AG08396 (cell line): ENCODE measurements at regions not wholly inside any gene's neighbourhood (a gene's known extent, or its start where the extent isn't known, plus 50 kb on each side); places are given as distances from the start of the nearest gene placed in this dataset.
"Not testable (repeated sequence)": the region's sequence is repeated elsewhere in the genome, so short reads cannot be mapped to it uniquely, and the experiment has no call there.

ENCODE experiments used
- DNase-seq: peaks from one replicate; pipeline ENCODE4 v3.0.0; 2012; ENCODE audit warnings: low spot score, mixed read lengths

- no peak for DNase-seq
These were observed 395.9 kb upstream of the CAMK1G start for GRCh38 chr1:209187589-209187988.

- DNase-seq, result peak; percentile 28
These were observed 392.8 kb upstream of the CAMK1G start for GRCh38 chr1:209190591-209191261.

- no peak for DNase-seq
These were observed 392.3 kb upstream of the CAMK1G start for GRCh38 chr1:209191262-209191634.

GRCh38 chr1:209196140-209196539 lies 387.4 kb upstream of the CAMK1G start:
- no peak for DNase-seq

- DNase-seq, result no peak
These were observed 384.4 kb upstream of the CAMK1G start for GRCh38 chr1:209198961-209199750.

- DNase-seq, result no peak
These were observed 383.7 kb upstream of the CAMK1G start for GRCh38 chr1:209199822-209200221.

- not testable (repeated sequence) for DNase-seq
These were observed 381.2 kb upstream of the CAMK1G start for GRCh38 chr1:209202321-209202720.

- peak; percentile 54 for DNase-seq
These were observed 380.5 kb upstream of the CAMK1G start for GRCh38 chr1:209202830-209203532.

GRCh38 chr1:209203533-209203895 lies 380.0 kb upstream of the CAMK1G start:
- no peak for DNase-seq

- DNase-seq, result no peak
These were observed 378.5 kb upstream of the CAMK1G start for GRCh38 chr1:209205039-209205438.

- no peak for DNase-seq
These were observed 376.3 kb upstream of the CAMK1G start for GRCh38 chr1:209207126-209207700.

GRCh38 chr1:209207701-209208286 lies 375.7 kb upstream of the CAMK1G start:
- peak; percentile 76 for DNase-seq

GRCh38 chr1:209208648-209209047 lies 374.9 kb upstream of the CAMK1G start:
- DNase-seq, result no peak

- DNase-seq, result no peak
These were observed 369.5 kb upstream of the CAMK1G start for GRCh38 chr1:209213989-209214388.

GRCh38 chr1:209215826-209216225 lies 367.7 kb upstream of the CAMK1G start:
- DNase-seq, result no peak

- DNase-seq, result no peak
These were observed 365.4 kb upstream of the CAMK1G start for GRCh38 chr1:209218113-209218512.

- no peak for DNase-seq
These were observed 364.5 kb upstream of the CAMK1G start for GRCh38 chr1:209218981-209219380.

- peak; percentile 16 for DNase-seq
These were observed 363.6 kb upstream of the CAMK1G start for GRCh38 chr1:209219791-209220524.

GRCh38 chr1:209222826-209223225 lies 360.7 kb upstream of the CAMK1G start:
- no peak for DNase-seq

- no peak for DNase-seq
These were observed 359.7 kb upstream of the CAMK1G start for GRCh38 chr1:209223791-209224190.

- DNase-seq, result no peak
These were observed 358.6 kb upstream of the CAMK1G start for GRCh38 chr1:209224886-209225285.

GRCh38 chr1:209227171-209227570 lies 356.3 kb upstream of the CAMK1G start:
- no peak for DNase-seq
